ENCODE measurements at regions not wholly inside any gene's neighbourhood (a gene's known extent, or its start where the extent isn't known, plus 50 kb on each side); places are given as distances from the start of the nearest gene placed in this dataset.

- no peak for TF ChIP-seq POLR2AphosphoS5 (IDR thresholded peaks at IDR 0.05; ENCODE audit: low read depth, low read length)
- TF ChIP-seq POLR2A (IDR thresholded peaks at IDR 0.05; ENCODE audit: low read depth, low read length): no peak
- no peak for TF ChIP-seq TAF1 (IDR thresholded peaks at IDR 0.05; ENCODE audit: borderline replicate concordance, low read depth, low read length)
These were observed 94.2 kb upstream of the NRP1 start for GRCh38 chr10:33428682-33429081.
